CD4-positive, alpha-beta T cell treated with Interferon gamma for 1 hour (primary cell): ENCODE measurements at regions not wholly inside any gene's neighbourhood (a gene's known extent, or its start where the extent isn't known, plus 50 kb on each side); places are given as distances from the start of the nearest gene placed in this dataset.

Experiments used
- DNase-seq: peaks from one replicate; pipeline ENCODE4 v3.0.0-alpha.2; 2020

- DNase-seq: no peak
Measured at GRCh38 chr18:51867767-51868166, 472.2 kb upstream of the DCC start.

GRCh38 chr18:51878724-51879123 is 461.3 kb upstream of the DCC start:
- DNase-seq: no peak

GRCh38 chr18:51879329-51879728 is 460.7 kb upstream of the DCC start:
- DNase-seq: no peak

- DNase-seq: no peak
Measured at GRCh38 chr18:51881394-51881793, 458.6 kb upstream of the DCC start.

GRCh38 chr18:51884039-51884438 is 456.0 kb upstream of the DCC start:
- DNase-seq: no peak

GRCh38 chr18:51890762-51891161 is 449.2 kb upstream of the DCC start:
- no peak for DNase-seq

- DNase-seq: no peak
Measured at GRCh38 chr18:51891876-51892275, 448.1 kb upstream of the DCC start.

- no peak for DNase-seq
Measured at GRCh38 chr18:51897884-51898283, 442.1 kb upstream of the DCC start.

- no peak for DNase-seq
Measured at GRCh38 chr18:51907687-51908597, 432.1 kb upstream of the DCC start.

- DNase-seq: no peak
Measured at GRCh38 chr18:51908598-51908944, 431.4 kb upstream of the DCC start.

GRCh38 chr18:51911584-51911983 is 428.4 kb upstream of the DCC start:
- DNase-seq: no peak

- no peak for DNase-seq
Measured at GRCh38 chr18:51912381-51912780, 427.6 kb upstream of the DCC start.

- DNase-seq: no peak
Measured at GRCh38 chr18:51915176-51915575, 424.8 kb upstream of the DCC start.

- DNase-seq: no peak
Measured at GRCh38 chr18:51921862-51922261, 418.1 kb upstream of the DCC start.

GRCh38 chr18:51933903-51934302 is 406.1 kb upstream of the DCC start:
- no peak for DNase-seq

- no peak for DNase-seq
Measured at GRCh38 chr18:51936115-51936514, 403.9 kb upstream of the DCC start.

- no peak for DNase-seq
Measured at GRCh38 chr18:51941999-51942398, 398.0 kb upstream of the DCC start.

GRCh38 chr18:51943281-51943680 is 396.7 kb upstream of the DCC start:
- DNase-seq: no peak

- no peak for DNase-seq
Measured at GRCh38 chr18:51946946-51947345, 393.1 kb upstream of the DCC start.

- DNase-seq: no peak
Measured at GRCh38 chr18:51952844-51953243, 387.2 kb upstream of the DCC start.

- no peak for DNase-seq
Measured at GRCh38 chr18:51953521-51953920, 386.5 kb upstream of the DCC start.

GRCh38 chr18:51955136-51955535 is 384.9 kb upstream of the DCC start:
- no peak for DNase-seq

GRCh38 chr18:51957001-51957400 is 383.0 kb upstream of the DCC start:
- DNase-seq: no peak

GRCh38 chr18:51980101-51980500 is 359.9 kb upstream of the DCC start:
- no peak for DNase-seq

- DNase-seq: no peak
Measured at GRCh38 chr18:51988277-51988676, 351.7 kb upstream of the DCC start.
